Skeletal muscle tissue (tissue), 3 donors: ENCODE measurements at regions not wholly inside any gene's neighbourhood (a gene's known extent, or its start where the extent isn't known, plus 50 kb on each side); places are given as distances from the start of the nearest gene placed in this dataset.
"Not testable (repeated sequence)": the region's sequence is repeated elsewhere in the genome, so short reads cannot be mapped to it uniquely, and the experiment has no call there.

Source experiments
- H3K27ac ChIP-seq: one replicate; pipeline ENCODE4 v1.7.0; 2013; ENCODE audit warnings: mild to moderate bottlenecking, low read depth, low read length, inconsistent platforms
- H3K27me3 ChIP-seq, 3 donors: one replicate each; pipeline ENCODE4 v1.7.0; 2013; ENCODE audit warnings: low read length in 3 of 3; ENCODE audit not compliant: control insufficient read depth in 3 of 3, insufficient read depth in 3 of 3
- H3K36me3 ChIP-seq, 3 donors: one replicate each; pipeline ENCODE4 v1.7.0; 2013; ENCODE audit warnings: low read length in 3 of 3; ENCODE audit not compliant: control insufficient read depth in 3 of 3, insufficient read depth in 3 of 3
- H3K4me1 ChIP-seq, 3 donors: one replicate each; pipeline ENCODE4 v1.7.0; 2013; ENCODE audit warnings: low read length in 3 of 3, mild to moderate bottlenecking in 3 of 3; ENCODE audit not compliant: control insufficient read depth in 3 of 3, insufficient read depth in 3 of 3
- H3K4me3 ChIP-seq, 3 donors: one replicate each; pipeline ENCODE4 v1.7.0; 2013; ENCODE audit warnings: low read length in 3 of 3
- H3K9ac ChIP-seq, 3 donors: one replicate each; pipeline ENCODE4 v1.7.0; 2013; ENCODE audit warnings: low read length in 3 of 3, mild to moderate bottlenecking in 3 of 3, moderate library complexity in 2 of 3, low read depth in 1 of 3
- H3K9me3 ChIP-seq, 3 donors: one replicate each; pipeline ENCODE4 v1.7.0; 2013; ENCODE audit warnings: low read length in 3 of 3; ENCODE audit not compliant: control insufficient read depth in 3 of 3
- donor health status: Osteomylitis.

DNA sequence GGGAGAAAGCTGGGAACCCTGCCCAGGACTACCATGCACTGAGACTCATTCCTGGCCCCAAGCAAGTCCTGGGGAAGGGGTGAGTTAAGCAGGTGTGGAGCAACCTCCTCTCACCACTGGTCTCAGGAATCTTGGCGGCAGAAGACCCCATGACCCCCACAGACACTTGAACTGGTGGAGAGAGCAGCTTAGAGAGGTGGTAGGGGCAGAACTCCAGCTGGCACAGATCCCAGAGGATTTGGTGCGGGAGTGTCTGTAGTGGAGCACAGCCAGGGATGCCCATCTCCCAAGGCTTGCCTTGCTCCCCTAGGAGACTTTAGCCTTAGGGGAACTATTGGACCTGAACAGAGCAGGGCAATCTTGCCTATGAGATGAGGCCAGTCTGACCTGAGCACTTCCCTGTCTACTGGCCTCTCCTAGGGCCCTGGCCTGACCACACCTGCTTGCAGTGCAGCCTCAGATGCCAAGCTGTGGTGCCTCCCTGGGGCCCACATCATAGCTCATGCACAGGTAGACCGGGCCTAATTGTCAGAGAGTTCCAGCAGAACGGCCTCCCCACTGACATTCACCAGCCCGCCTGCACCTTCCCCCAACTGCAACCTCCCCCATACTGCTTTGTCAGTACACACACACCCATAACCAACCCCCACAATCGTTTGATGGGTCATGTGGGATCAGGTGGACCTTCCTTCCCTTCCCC lies 78.0 kb downstream of the NAA11 start:
- no peak overlapping the region for H3K9ac ChIP-seq
- H3K9me3 ChIP-seq = no peaks in the 10 kb centered on the region
- no peaks in the 10 kb centered on the region for H3K36me3 ChIP-seq
- H3K27me3 ChIP-seq = no peaks in the 10 kb centered on the region
- H3K4me1 ChIP-seq = no peaks in the 10 kb centered on the region
- no peak overlapping the region for H3K27ac ChIP-seq
- no peak overlapping the region for H3K4me3 ChIP-seq

- H3K36me3 ChIP-seq, H3K9ac ChIP-seq: not testable (repeated sequence)
These were observed 80.5 kb downstream of the NAA11 start for GRCh38 chr4:79245200-79245940.

GRCh38 chr4:79241846-79242245 lies 84.0 kb downstream of the NAA11 start:
- Histone ChIP-seq H3K36me3 (no peaks in the 10 kb centered on the region), H3K27me3 (no peaks in the 10 kb centered on the region), H3K9me3 (no peaks in the 10 kb centered on the region), H3K27ac (no peak overlapping the region), H3K9ac (no peak overlapping the region), H3K4me1 (peaks cover 0 to 4% (median 0%) of the 10 kb centered on the region in 3 donors), H3K4me3 (no peak overlapping the region)

More at GRCh38 chr4:79245200-79245940, 80.5 kb downstream of the NAA11 start:
- H3K4me3 ChIP-seq, H3K27me3 ChIP-seq, H3K9me3 ChIP-seq, H3K27ac ChIP-seq, H3K4me1 ChIP-seq: not testable (repeated sequence)

DNA sequence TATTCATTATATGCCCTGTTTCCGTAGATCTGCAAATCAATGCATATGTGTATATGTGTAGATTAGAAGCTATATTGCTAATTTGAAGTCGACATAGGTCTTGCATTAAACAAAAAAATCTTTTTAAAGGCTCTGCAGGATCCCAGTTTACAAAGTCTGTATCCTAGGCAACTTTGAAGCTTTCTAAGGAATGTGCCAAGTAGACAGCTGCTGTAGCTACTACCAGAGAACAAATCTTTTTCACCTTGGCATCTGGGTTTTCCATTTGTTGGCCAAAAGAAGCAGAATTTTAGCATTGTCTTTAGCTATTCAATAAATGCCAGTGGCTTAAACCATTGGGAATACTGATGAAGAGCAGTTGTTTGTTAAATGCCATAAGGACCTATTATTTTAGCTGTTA lies 88.0 kb downstream of the NAA11 start:
- Histone ChIP-seq H3K9ac (no peak overlapping the region), H3K9me3 (no peaks in the 10 kb centered on the region), H3K4me1 (peaks cover 0 to 4% (median 0%) of the 10 kb centered on the region in 3 donors), H3K27ac (no peak overlapping the region), H3K27me3 (no peaks in the 10 kb centered on the region), H3K4me3 (no peak overlapping the region), H3K36me3 (no peaks in the 10 kb centered on the region)

GRCh38 chr4:79236785-79237184 lies 89.1 kb downstream of the NAA11 start:
- no peak overlapping the region for H3K4me3 ChIP-seq
- H3K4me1 ChIP-seq = peaks cover 0 to 4% (median 0%) of the 10 kb centered on the region in 3 donors
- no peaks in the 10 kb centered on the region for H3K27me3 ChIP-seq
- H3K36me3 ChIP-seq = no peaks in the 10 kb centered on the region
- no peaks in the 10 kb centered on the region for H3K9me3 ChIP-seq
- no peak overlapping the region for H3K9ac ChIP-seq
- no peak overlapping the region for H3K27ac ChIP-seq

GRCh38 chr4:79235095-79235494 lies 90.8 kb downstream of the NAA11 start:
- Histone ChIP-seq H3K27me3 (no peaks in the 10 kb centered on the region), H3K9me3 (no peaks in the 10 kb centered on the region), H3K9ac (no peak overlapping the region)

DNA sequence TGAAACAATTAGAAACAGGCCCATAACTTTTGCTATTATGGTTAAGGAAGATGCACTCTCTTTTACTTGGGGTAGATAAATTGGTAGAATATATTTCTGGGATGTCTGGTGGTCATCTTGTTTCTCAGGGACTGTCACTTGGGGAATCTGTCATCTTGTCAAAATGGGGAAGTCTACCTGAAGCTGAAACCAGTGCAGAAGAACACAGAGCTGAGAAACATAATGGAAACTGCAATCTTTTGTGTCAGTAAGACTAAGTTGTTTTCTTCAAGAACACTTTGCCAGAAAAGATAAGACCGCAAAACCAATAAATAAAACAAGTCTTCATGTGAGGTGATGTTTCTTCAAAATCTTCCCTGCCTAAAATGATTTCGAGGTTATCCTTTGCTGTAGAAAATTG lies 92.0 kb downstream of the NAA11 start:
- H3K27ac ChIP-seq = no peak overlapping the region
- H3K4me1 ChIP-seq = peaks cover 0 to 4% (median 0%) of the 10 kb centered on the region in 3 donors

More at GRCh38 chr4:79235095-79235494, 90.8 kb downstream of the NAA11 start:
- no peak overlapping the region for H3K27ac ChIP-seq
- H3K36me3 ChIP-seq = no peaks in the 10 kb centered on the region
- H3K4me3 ChIP-seq = no peak overlapping the region
- peaks cover 0 to 4% (median 0%) of the 10 kb centered on the region in 3 donors for H3K4me1 ChIP-seq

GRCh38 chr4:79232540-79232939 lies 93.3 kb downstream of the NAA11 start:
- Histone ChIP-seq H3K4me3 (no peak overlapping the region), H3K36me3 (no peaks in the 10 kb centered on the region), H3K4me1 (no peaks in the 10 kb centered on the region), H3K9ac (no peak overlapping the region), H3K27ac (no peak overlapping the region), H3K9me3 (no peaks in the 10 kb centered on the region), H3K27me3 (no peaks in the 10 kb centered on the region)

More for the DNA sequence above, 92.0 kb downstream of the NAA11 start:
- Histone ChIP-seq H3K36me3 (no peaks in the 10 kb centered on the region), H3K9me3 (no peaks in the 10 kb centered on the region), H3K4me3 (no peak overlapping the region), H3K9ac (no peak overlapping the region), H3K27me3 (no peaks in the 10 kb centered on the region)

- Histone ChIP-seq H3K4me3 (no peak overlapping the region), H3K4me1 (no peaks in the 10 kb centered on the region), H3K9me3 (no peaks in the 10 kb centered on the region), H3K9ac (no peak overlapping the region), H3K27me3 (no peaks in the 10 kb centered on the region), H3K27ac (no peak overlapping the region), H3K36me3 (no peaks in the 10 kb centered on the region)
These were observed 98.0 kb downstream of the NAA11 start for GRCh38 chr4:79227860-79228259.

DNA sequence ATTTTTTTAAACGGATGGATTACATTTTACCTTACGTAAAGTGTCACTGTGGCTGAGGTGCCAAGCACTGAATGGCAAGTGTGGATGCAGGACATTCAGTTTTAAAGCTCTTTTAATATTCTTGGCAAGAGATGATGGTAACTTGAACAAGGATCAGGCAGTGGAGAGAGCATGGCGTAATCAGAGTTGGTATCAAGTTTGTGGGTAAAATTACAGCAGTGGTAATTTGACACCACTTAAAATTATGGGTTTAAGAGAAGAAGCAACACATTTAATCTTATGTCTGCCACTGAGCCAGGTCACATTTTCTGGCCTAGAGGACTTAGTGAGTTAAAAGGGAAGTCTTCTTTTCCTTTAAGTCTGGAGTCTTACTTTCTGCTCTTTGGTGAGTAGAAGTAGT lies 100.5 kb downstream of the NAA11 start:
- Histone ChIP-seq H3K27me3 (no peaks in the 10 kb centered on the region), H3K9ac (no peak overlapping the region), H3K9me3 (no peaks in the 10 kb centered on the region), H3K36me3 (no peaks in the 10 kb centered on the region), H3K27ac (no peak overlapping the region), H3K4me3 (no peak overlapping the region), H3K4me1 (no peaks in the 10 kb centered on the region)
